ENCODE measurements at regions not wholly inside any gene's neighbourhood (a gene's known extent, or its start where the extent isn't known, plus 50 kb on each side); places are given as distances from the start of the nearest gene placed in this dataset.

- in situ Hi-C loops (cut with MboI): no loop called here
Measured at GRCh38 chr3:25355034-25355885, 72.8 kb upstream of the RARB start.

DNA sequence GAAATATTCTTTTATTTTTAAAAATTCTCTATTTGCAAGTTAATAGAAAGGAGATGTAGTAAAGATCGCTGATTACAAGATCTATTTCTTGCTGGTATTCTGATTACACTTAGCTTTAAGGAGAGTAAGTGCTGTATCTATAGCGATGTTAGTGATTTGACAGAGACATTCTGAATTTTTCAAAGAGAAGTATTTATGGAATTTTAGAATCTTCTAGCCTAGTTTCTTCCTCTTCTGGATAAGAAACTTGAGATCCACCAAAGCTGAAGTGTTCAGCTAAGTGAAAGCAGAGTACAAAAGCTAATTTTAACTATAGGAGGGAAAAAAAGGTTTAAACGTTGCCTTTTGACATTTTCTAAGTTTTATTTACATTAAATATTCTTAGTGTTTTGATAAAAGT is 72.1 kb upstream of the RARB start:
- BruUV-seq (replicated peaks): no TSS peak
- in situ Hi-C loops (cut with MboI): no loop called here
- no peak overlapping the region for H3K4me3 ChIP-seq
- no peak for ATAC-seq
- no peak overlapping the region for H3K27ac ChIP-seq (ENCODE audit: extremely low read depth, low read depth, low read length)
- no peak overlapping the region for H3K4me2 ChIP-seq (ENCODE audit: insufficient read depth, low read length)
- no peaks in the 10 kb centered on the region for H4K20me1 ChIP-seq (replicated peaks; ENCODE audit: control insufficient read depth, insufficient read depth, low read length)
- H2AFZ ChIP-seq (ENCODE audit: low read depth, low read length): no peak overlapping the region
- H3K9me3 ChIP-seq (replicated peaks; ENCODE audit: control insufficient read depth, insufficient read depth, low read depth, low read length): 0 out of 2 replicates have a peak, but pooled peaks cover 2% of the 10 kb centered on the region
- H3K36me3 ChIP-seq (ENCODE audit: control insufficient read depth, insufficient read depth, low read length): no peaks in the 10 kb centered on the region
- H3K9me1 ChIP-seq (ENCODE audit: control insufficient read depth, insufficient read depth, low read length): no peaks in the 10 kb centered on the region
- ChIA-PET POLR2A (interaction anchor here (0.9 kb wide), 1 partner anchor 9 kb away, joined by 3 read pairs; no protein-coding TSS in a partner anchor), CTCF (ENCODE audit: low intra/inter-chr PET ratio) (no interaction called here)
- WGBS (ENCODE audit: insufficient coverage, low coverage, missing lambda C conversion rate): 0% methylated on average over 3 of the region's 3 CpGs
- no peak for DNase-seq (ENCODE audit: extremely low read depth in 1 of 4, low spot score in 3 of 4)
- no peak overlapping the region for H3K9ac ChIP-seq (ENCODE audit: insufficient read depth in 1 of 2, low read depth in 2 of 2, low read length in 2 of 2)
- no peaks in the 10 kb centered on the region for H3K27me3 ChIP-seq (ENCODE audit: control insufficient read depth in 2 of 2, insufficient read depth in 2 of 2, low read length in 2 of 2)
- no peak for FAIRE-seq
- H3K4me1 ChIP-seq (replicated peaks in 1 of 2; ENCODE audit: control insufficient read depth in 2 of 2, insufficient read depth in 2 of 2, low read length in 2 of 2): no peaks in the 10 kb centered on the region
- intact Hi-C loops (cut with micrococcal nuclease): no loop called here
- no peaks in the 10 kb centered on the region for H3K79me2 ChIP-seq (ENCODE audit: control insufficient read depth, insufficient read depth, low read length)
- TF ChIP-seq CREB3 (tag; conservative IDR thresholded peaks at IDR 0.05; ENCODE audit: low read depth) (no peak), SRSF9 (IDR thresholded peaks at IDR 0.05; ENCODE audit: borderline replicate concordance, low read depth, low read length) (no peak), NKRF (IDR thresholded peaks at IDR 0.05; ENCODE audit: borderline replicate concordance) (no peak), CSDE1 (IDR thresholded peaks at IDR 0.05) (no peak)
- TF ChIP-seq, protein P1, sequence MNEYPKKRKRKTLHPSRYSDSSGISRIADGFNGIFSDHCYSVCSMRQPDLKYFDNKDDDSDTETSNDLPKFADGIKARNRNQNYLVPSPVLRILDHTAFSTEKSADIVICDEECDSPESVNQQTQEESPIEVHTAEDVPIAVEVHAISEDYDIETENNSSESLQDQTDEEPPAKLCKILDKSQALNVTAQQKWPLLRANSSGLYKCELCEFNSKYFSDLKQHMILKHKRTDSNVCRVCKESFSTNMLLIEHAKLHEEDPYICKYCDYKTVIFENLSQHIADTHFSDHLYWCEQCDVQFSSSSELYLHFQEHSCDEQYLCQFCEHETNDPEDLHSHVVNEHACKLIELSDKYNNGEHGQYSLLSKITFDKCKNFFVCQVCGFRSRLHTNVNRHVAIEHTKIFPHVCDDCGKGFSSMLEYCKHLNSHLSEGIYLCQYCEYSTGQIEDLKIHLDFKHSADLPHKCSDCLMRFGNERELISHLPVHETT (CRISPR knock-in tag; conservative IDR thresholded peaks at IDR 0.05 in 1 of 2, IDR thresholded peaks at IDR 0.05 in 1 of 2): no peak
- TF ChIP-seq, protein P2, sequence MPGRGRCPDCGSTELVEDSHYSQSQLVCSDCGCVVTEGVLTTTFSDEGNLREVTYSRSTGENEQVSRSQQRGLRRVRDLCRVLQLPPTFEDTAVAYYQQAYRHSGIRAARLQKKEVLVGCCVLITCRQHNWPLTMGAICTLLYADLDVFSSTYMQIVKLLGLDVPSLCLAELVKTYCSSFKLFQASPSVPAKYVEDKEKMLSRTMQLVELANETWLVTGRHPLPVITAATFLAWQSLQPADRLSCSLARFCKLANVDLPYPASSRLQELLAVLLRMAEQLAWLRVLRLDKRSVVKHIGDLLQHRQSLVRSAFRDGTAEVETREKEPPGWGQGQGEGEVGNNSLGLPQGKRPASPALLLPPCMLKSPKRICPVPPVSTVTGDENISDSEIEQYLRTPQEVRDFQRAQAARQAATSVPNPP (IDR thresholded peaks at IDR 0.05; ENCODE audit: borderline replicate concordance, insufficient read depth, insufficient read length): no peak

More at GRCh38 chr3:25355034-25355885, 72.8 kb upstream of the RARB start:
- no peak for DNase-seq (ENCODE audit: extremely low read depth in 1 of 4, low spot score in 3 of 4)
- POLR2A ChIA-PET: interaction anchor here (0.9 kb wide), 1 partner anchor 8 kb away, joined by 3 read pairs; no protein-coding TSS in a partner anchor
- no peak for FAIRE-seq
- no peak overlapping the region for H3K9ac ChIP-seq (ENCODE audit: insufficient read depth in 1 of 2, low read depth in 2 of 2, low read length in 2 of 2)
- WGBS (ENCODE audit: insufficient coverage, low coverage, missing lambda C conversion rate): 0% methylated on average over 4 of the region's 4 CpGs
- no peaks in the 10 kb centered on the region for H4K20me1 ChIP-seq (replicated peaks; ENCODE audit: control insufficient read depth, insufficient read depth, low read length)
- no peak overlapping the region for H2AFZ ChIP-seq (ENCODE audit: low read depth, low read length)
- CTCF ChIA-PET (ENCODE audit: low intra/inter-chr PET ratio): no interaction called here
- H3K27ac ChIP-seq (ENCODE audit: extremely low read depth, low read depth, low read length): no peak overlapping the region
- H3K9me3 ChIP-seq (replicated peaks; ENCODE audit: control insufficient read depth, insufficient read depth, low read depth, low read length): 0 out of 2 replicates have a peak, but pooled peaks cover 2% of the 10 kb centered on the region
- ATAC-seq: no peak
- H3K27me3 ChIP-seq (ENCODE audit: control insufficient read depth in 2 of 2, insufficient read depth in 2 of 2, low read length in 2 of 2): no peaks in the 10 kb centered on the region
- no peaks in the 10 kb centered on the region for H3K4me1 ChIP-seq (replicated peaks in 1 of 2; ENCODE audit: control insufficient read depth in 2 of 2, insufficient read depth in 2 of 2, low read length in 2 of 2)
- no peaks in the 10 kb centered on the region for H3K36me3 ChIP-seq (ENCODE audit: control insufficient read depth, insufficient read depth, low read length)
- no peak overlapping the region for H3K4me2 ChIP-seq (ENCODE audit: insufficient read depth, low read length)
- H3K9me1 ChIP-seq (ENCODE audit: control insufficient read depth, insufficient read depth, low read length): no peaks in the 10 kb centered on the region
- BruUV-seq (replicated peaks): no TSS peak
- TF ChIP-seq SREBF2 (CRISPR knock-in tag; IDR thresholded peaks at IDR 0.05): no peak
- TF ChIP-seq CHD4 (IDR thresholded peaks at IDR 0.05; ENCODE audit: insufficient read depth, insufficient replicate concordance, low read depth, low read length, poor library complexity, severe bottlenecking): no peak
- no peak for TF ChIP-seq ESRRB (CRISPR knock-in tag; IDR thresholded peaks at IDR 0.05; ENCODE audit: borderline replicate concordance)
- intact Hi-C loops (cut with micrococcal nuclease): no loop called here
- H3K79me2 ChIP-seq (ENCODE audit: control insufficient read depth, insufficient read depth, low read length): no peaks in the 10 kb centered on the region
- H3K4me3 ChIP-seq: no peak overlapping the region

Measured in K562 (cell line).